GM23338 (cell line): ENCODE measurements at regions not wholly inside any gene's neighbourhood (a gene's known extent, or its start where the extent isn't known, plus 50 kb on each side); places are given as distances from the start of the nearest gene placed in this dataset.

Experiments used
- CTCF ChIP-seq, 2 experiments: fragments of 200-600 bp in 1 of 2; sonication (generic) in 1 of 2; conservative IDR thresholded peaks; 2 replicates each; pipeline versions ENCODE4 v1.5.1 to v1.6.1; 2016 to 2017; ENCODE audit warnings: antibody characterized with exemption in 2 of 2, low read depth in 2 of 2, mild to moderate bottlenecking in 2 of 2, moderate library complexity in 1 of 2
- POLR2AphosphoS5 ChIP-seq: IDR thresholded peaks from 2 replicates; pipeline ENCODE4 v1.6.1; 2016; ENCODE audit warnings: antibody characterized with exemption, low read depth

GRCh38 chr4:124243671-124244366 lies 468.7 kb downstream of the ANKRD50 start:
- no peak for TF ChIP-seq CTCF (conservative IDR thresholded peaks at IDR 0.05; ENCODE audit: low read depth in 2 of 2)
- no peak for TF ChIP-seq POLR2AphosphoS5
